ENCODE measurements at regions not wholly inside any gene's neighbourhood (a gene's known extent, or its start where the extent isn't known, plus 50 kb on each side); places are given as distances from the start of the nearest gene placed in this dataset.

- peaks cover 0 to 23% (median 0%) of the 10 kb centered on the region in 7 donors for H3K27me3 ChIP-seq (replicated peaks in 1 of 7)
- DNase-seq: no peak
- TF ChIP-seq POLR2AphosphoS5 (IDR thresholded peaks at IDR 0.05) (no peak), CTCF (IDR thresholded peaks at IDR 0.05 in 8 of 11, conservative IDR thresholded peaks at IDR 0.05 in 3 of 11) (no peak), POLR2A (IDR thresholded peaks at IDR 0.05) (no peak)
- H3K9me3 ChIP-seq: peaks cover 0 to 28% (median 24%) of the 10 kb centered on the region in 8 donors
- no peak overlapping the region for H3K27ac ChIP-seq
- no peaks in the 10 kb centered on the region for H3K36me3 ChIP-seq
- H3K4me3 ChIP-seq: no peak overlapping the region
- no peaks in the 10 kb centered on the region for H3K4me1 ChIP-seq
- intact Hi-C loops (cut with DNase I; ENCODE audit: low total_unique reads): no loop called here
Observed at GRCh38 chr16:82322177-82322576, 152.2 kb upstream of the MPHOSPH6 start.

GRCh38 chr16:82319038-82319437, 149.0 kb upstream of the MPHOSPH6 start:
- H3K4me3 ChIP-seq: no peak overlapping the region
- peaks cover 0 to 20% (median 0%) of the 10 kb centered on the region in 7 donors for H3K27me3 ChIP-seq (replicated peaks in 1 of 7)
- peaks cover 0 to 20% (median 16%) of the 10 kb centered on the region in 8 donors for H3K9me3 ChIP-seq
- TF ChIP-seq CTCF (IDR thresholded peaks at IDR 0.05 in 8 of 11, conservative IDR thresholded peaks at IDR 0.05 in 3 of 11) (no peak), POLR2A (IDR thresholded peaks at IDR 0.05) (no peak), POLR2AphosphoS5 (IDR thresholded peaks at IDR 0.05) (no peak)
- DNase-seq: no peak
- 51 to 75% (median 67%) methylated on average over 1 of the region's 1 CpG for WGBS, 5 donors
- no peak overlapping the region for H3K27ac ChIP-seq
- no peaks in the 10 kb centered on the region for H3K36me3 ChIP-seq
- intact Hi-C loops (cut with DNase I; ENCODE audit: low total_unique reads): no loop called here
- H3K4me1 ChIP-seq: no peaks in the 10 kb centered on the region

- Histone ChIP-seq H3K4me1 (no peaks in the 10 kb centered on the region), H3K27me3 (replicated peaks in 1 of 7) (peaks cover 0 to 23% (median 0%) of the 10 kb centered on the region in 7 donors), H3K36me3 (no peaks in the 10 kb centered on the region), H3K4me3 (no peak overlapping the region), H3K9me3 (peaks cover 0 to 6% (median 2%) of the 10 kb centered on the region in 8 donors), H3K27ac (no peak overlapping the region)
- intact Hi-C loops (cut with DNase I; ENCODE audit: low total_unique reads): no loop called here
- 80 to 89% (median 84%) methylated on average over 7 of the region's 7 CpGs for WGBS, 5 donors
- no peak for DNase-seq
- TF ChIP-seq CTCF (IDR thresholded peaks at IDR 0.05 in 8 of 11, conservative IDR thresholded peaks at IDR 0.05 in 3 of 11) (no peak), POLR2AphosphoS5 (IDR thresholded peaks at IDR 0.05) (no peak), POLR2A (IDR thresholded peaks at IDR 0.05) (no peak)
Observed at GRCh38 chr16:82317411-82318167, 147.6 kb upstream of the MPHOSPH6 start.

- Histone ChIP-seq H3K4me3 (no peak overlapping the region), H3K27ac (no peak overlapping the region), H3K9me3 (no peaks in the 10 kb centered on the region), H3K36me3 (no peaks in the 10 kb centered on the region), H3K4me1 (no peaks in the 10 kb centered on the region), H3K27me3 (replicated peaks in 1 of 7) (peaks cover 0 to 32% (median 0%) of the 10 kb centered on the region in 7 donors)
- 78 to 93% (median 85%) methylated on average over 1 of the region's 1 CpG for WGBS, 5 donors
- TF ChIP-seq POLR2A (IDR thresholded peaks at IDR 0.05) (no peak), POLR2AphosphoS5 (IDR thresholded peaks at IDR 0.05) (no peak), CTCF (IDR thresholded peaks at IDR 0.05 in 8 of 11, conservative IDR thresholded peaks at IDR 0.05 in 3 of 11) (no peak)
- intact Hi-C loops (cut with DNase I; ENCODE audit: low total_unique reads): no loop called here
- DNase-seq: no peak
Observed at GRCh38 chr16:82313754-82314153, 143.7 kb upstream of the MPHOSPH6 start.
